Inflammatory macrophage (primary cell): ENCODE measurements at regions not wholly inside any gene's neighbourhood (a gene's known extent, or its start where the extent isn't known, plus 50 kb on each side); places are given as distances from the start of the nearest gene placed in this dataset.

Experiments
- DNase-seq, 2 donors: peaks; one replicate each; pipeline ENCODE4 v3.0.0-alpha.2; 2020 to 2022

GRCh38 chr4:136227315-136227714, 1305.0 kb downstream of the PCDH18 start:
- DNase-seq, result no peak

DNA sequence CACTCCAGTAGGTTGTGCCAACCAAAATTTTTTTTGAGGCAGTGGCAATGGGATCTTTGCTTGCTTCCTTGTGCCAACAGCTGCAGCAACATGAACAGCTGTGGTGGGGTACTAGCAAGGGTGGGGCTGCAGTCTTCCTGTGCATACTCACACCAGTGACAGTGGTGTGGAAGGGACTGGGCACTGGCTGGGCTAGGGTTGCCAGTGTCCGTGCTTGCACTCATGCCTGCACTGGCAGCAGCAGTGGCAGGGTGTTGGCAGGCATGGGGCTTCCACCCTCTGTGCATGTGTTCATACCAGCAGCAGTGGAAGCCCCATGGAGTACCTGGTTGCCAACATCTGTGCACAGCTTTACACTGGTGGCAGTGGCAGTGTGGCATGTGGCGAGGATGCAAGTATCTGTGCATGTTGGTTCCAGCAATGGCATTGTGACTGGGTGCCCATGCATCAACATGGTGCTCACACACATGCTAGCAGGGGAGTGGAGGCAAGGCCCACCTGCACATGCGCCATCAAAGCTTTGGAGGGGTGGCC, 1312.6 kb downstream of the PCDH18 start:
- no peak for DNase-seq

- DNase-seq, result no peak
These were observed 1329.1 kb downstream of the PCDH18 start for GRCh38 chr4:136203199-136203598.

- no peak for DNase-seq
These were observed 1333.9 kb downstream of the PCDH18 start for GRCh38 chr4:136198358-136198757.

GRCh38 chr4:136194962-136195361, 1337.3 kb downstream of the PCDH18 start:
- no peak for DNase-seq

- no peak for DNase-seq
These were observed 1345.6 kb downstream of the PCDH18 start for GRCh38 chr4:136186650-136187049.

DNA sequence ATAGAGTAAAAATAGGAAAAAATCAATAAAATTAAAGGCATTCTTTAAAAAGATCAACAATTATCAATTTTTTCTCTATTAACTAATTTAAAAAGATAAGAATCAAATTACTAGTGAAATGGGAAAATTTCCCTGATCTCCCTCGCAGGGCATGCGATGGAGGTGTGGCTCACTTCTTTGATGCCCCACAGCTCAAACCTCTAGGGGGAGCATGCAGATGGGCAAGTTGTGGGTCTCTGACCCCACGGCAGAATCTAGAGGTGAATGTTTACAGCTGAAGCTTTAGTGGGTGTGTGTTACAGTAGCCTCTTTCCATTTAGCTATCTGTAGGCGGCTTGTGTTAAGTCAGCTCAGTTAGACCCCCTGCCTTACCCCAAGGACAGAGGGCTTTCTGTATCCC, 1348.8 kb downstream of the PCDH18 start:
- no peak for DNase-seq

GRCh38 chr4:136156947-136157346, 1375.3 kb downstream of the PCDH18 start:
- no peak for DNase-seq

- DNase-seq, result no peak
These were observed 1382.2 kb downstream of the PCDH18 start for GRCh38 chr4:136150046-136150445.

- no peak for DNase-seq
These were observed 1395.7 kb downstream of the PCDH18 start for GRCh38 chr4:136136601-136137000.

DNA sequence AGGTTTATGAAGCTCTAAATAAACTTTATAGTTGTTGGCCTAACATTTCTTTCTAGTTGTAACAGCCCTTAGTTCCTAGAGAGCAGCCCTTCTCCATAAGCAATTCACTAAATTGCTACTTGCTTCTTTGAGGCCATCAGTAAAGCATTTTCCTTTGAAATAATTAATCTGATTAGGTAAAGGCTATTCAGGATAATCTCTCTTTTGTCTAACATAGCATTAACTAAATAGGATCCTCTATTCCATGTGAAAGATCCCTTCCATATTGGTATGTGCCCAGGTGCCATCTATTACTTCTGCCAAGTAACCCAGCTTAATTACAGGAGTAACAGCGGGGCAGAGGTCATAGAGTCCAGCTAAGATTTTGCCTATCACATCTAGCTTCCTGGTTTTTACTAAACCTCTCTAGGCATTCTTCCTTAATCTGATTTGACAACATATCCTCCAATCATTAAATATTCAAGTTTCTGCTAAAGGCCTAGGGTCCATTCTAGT, 1408.0 kb downstream of the PCDH18 start:
- DNase-seq, result no peak

- DNase-seq, result no peak
These were observed 1410.9 kb downstream of the PCDH18 start for GRCh38 chr4:136121426-136121825.

DNA sequence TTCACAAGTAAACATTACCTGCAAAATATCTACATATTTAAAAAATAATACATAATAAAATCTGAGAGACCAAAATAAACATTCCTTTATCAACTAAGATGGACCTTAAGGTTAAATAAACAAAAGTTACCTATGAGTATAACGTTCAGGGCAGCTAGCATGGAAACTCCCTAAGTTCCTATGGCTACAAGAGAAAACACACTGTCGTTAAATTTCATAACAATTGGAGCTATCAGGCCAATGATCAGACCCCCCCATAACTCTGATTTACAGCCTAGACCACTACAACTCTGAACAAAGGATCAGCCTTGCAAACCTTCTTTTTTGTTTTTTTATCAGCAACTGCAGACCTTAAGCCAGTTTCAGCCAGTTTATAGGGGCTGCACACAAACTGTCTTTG, 1418.4 kb downstream of the PCDH18 start:
- DNase-seq, result no peak

DNA sequence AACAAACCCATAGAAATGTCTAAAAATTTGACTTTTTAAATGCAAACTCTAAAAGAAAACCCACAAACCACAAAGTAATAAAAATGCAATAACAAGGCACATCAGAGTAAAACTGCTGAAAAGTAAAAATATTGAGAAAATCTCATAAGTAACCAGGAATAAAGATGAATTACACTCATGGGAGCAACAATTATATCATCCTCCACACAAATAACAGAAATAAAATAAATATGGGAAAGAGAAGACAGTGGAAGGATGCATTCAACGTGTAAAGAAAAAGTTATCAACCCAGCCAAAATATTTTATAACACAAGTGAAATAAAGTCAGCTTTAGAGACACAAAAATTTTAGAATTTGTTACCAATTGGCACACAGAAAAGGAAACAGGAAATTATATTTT, 1420.2 kb downstream of the PCDH18 start:
- no peak for DNase-seq

DNA sequence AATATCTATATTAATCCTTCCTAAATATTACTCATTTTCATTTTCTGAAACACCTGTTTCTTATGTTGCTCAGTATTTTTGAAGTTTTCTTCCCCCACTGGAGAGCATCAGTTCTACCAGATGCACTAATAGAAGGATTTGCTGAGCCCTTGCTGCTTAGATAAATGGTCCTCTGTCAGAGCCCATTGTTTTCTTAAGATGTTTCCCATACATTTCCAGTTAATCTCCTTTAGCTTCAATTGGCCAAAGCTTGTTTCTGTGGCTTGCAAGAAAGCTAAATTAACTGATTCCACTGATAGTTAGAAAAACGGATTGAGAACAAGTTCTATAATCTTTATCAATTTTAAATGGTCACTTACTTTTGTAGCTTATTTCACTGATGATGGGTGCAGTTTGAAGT, 1425.5 kb downstream of the PCDH18 start:
- no peak for DNase-seq

DNA sequence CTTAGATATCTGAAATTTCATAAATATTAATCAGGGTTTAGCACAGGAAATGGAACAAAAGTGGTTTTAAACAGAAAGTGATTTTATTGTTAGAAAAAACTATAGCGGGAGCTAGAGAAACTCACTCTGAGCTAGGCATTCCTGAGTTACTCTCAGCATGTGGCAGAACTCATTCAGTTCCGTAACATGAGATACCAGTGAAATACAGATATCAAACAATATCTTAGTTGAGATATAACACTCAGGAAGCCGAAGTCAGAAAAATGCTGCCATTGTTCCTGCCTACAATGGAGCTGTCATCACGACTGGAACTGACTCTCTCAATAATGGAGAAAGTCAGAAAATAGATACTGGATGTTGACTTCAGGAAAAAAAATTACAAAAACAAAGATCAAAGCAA, 1428.7 kb downstream of the PCDH18 start:
- no peak for DNase-seq

DNA sequence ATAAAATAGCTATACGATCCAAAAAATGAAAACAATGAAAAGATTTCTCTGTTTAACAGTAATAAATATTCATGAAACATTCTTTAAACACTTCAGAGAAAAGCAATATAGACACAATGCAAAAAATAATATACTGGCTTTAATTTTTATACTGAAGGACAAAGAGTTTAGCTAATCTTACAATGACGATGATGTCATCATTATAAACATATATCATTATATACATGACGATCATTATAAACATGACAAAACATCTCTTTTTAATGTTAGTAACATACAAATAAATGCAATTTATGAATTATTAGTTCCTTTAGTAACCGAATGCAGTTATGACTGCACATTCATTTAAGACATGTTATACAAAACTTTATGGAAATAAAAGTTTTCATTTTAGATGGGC, 1434.6 kb downstream of the PCDH18 start:
- DNase-seq, result no peak

- DNase-seq, result no peak
These were observed 1444.0 kb downstream of the PCDH18 start for GRCh38 chr4:136088211-136088867.

DNA sequence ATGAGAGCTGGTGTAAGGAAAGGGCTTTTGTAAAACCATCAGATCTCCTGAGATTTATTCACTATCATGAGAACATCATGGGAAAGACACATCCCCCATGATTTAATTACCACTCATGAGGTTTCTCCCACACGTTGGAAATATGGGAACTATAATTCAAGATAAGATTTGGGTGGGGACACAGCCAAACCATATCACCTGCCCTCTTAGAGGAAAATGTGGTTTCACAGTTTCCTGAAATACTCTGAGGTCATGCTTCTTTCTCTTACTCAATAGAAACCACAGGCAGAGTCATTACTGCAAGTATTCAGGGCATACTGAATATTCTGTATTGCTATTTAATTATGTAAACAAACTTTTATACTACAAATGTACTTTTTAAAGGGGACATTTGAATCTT, 1453.3 kb downstream of the PCDH18 start:
- no peak for DNase-seq

- no peak for DNase-seq
These were observed 1475.5 kb downstream of the PCDH18 start for GRCh38 chr4:136056748-136057147.

DNA sequence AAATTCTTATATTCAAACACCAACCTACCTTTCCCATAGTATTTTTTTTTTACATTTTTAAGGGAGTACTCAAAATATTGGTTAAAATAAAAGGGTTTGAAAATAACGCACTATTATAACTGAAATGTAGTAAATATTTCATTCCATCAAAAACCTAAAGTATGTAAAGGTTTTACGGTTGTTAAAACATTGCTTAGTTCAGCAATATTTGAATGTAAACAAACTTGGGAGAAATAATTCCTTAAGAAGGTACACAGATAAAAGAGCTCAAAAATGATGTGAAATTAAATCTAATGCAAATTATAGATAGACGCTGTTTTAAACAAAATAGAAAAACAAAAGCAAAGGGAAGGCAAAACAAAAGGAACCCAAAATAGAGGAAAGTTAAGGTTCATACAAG, 1476.9 kb downstream of the PCDH18 start:
- DNase-seq, result no peak

DNA sequence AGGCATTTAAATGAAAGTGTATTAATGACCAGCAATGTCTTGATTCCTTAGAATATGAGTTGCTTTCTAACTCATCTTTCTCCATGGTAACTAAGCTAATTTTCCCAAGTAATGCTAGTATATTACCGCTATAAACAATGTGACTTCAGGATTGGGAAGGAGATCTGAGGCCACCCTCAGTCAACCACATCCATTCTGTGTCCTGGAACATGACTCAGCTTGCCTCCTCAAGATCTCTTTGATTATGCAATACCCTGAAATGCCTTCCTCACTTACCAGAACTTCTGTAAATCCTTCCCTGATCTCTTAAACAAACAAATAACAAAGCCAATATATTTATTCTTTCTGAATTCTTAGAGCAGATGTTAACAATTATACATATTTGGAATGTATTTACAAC, 1495.5 kb downstream of the PCDH18 start:
- peak in 1 of 2 donors; percentile 10 for DNase-seq

DNA sequence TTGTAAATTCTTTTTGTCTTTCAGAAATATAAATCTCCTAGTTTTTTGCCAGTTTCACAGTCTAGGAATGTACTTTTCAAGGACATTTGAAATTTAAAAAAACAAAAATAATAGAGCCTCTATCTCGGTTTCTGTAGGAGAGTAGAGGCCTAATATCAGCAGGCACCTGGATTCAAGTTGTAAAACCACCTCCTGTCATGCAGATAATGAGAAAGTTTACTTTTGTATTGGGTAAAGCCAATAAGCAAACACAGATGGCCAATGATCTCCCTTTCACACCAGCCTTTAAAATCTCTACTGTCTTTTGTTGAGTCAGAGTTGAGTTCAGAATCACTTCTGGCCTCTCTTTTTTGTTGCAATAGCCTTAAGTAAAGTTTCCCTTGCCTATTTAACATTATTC, 1499.9 kb downstream of the PCDH18 start:
- DNase-seq, result no peak

DNA sequence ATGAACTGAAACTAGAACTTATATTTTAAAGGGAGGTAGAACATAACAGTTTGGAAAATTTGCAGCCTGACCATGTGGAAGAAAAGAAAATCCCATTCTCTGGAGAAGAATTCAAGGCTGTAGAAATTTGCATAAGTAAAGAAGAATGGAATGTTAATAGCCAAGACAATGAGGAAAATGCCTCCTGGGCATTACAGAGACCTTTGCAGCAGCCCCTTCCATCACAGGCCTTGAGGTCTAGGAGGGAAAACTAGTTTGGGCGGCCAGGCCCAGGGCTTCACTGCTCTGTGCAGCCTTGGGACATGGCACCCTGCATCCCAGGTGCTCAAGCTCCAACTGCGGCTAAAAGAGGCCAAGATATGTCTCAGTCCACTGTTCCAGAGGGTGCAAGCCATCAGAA, 1506.8 kb downstream of the PCDH18 start:
- DNase-seq, result no peak

DNA sequence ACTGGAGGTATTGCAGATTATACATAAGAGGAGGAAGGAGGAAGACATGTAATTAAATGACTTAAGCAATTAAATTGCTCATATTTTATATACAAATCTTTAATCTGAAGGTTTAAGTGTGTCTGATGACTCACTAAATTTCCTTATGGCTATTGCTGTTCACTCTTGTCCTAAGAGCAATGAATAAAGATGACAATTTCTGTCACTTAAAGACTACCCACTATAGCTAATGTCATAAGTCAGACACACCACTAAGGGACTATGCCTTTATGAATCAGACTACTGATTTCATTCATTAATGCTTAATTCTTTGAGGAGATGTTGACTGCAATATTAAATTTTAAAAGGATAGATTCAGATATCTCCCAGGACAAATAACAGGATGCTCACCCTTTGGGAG, 1514.7 kb downstream of the PCDH18 start:
- DNase-seq, result no peak
